Esophagus mucosa (tissue), 1 donor: ENCODE measurements at regions not wholly inside any gene's neighbourhood (a gene's known extent, or its start where the extent isn't known, plus 50 kb on each side); places are given as distances from the start of the nearest gene placed in this dataset.
"Not testable (repeated sequence)": the region's sequence is repeated elsewhere in the genome, so short reads cannot be mapped to it uniquely, and the experiment has no call there.

Source experiments
- ATAC-seq: fragments of 200-7000 bp; cut with Tn5 transposase; one replicate; pipeline ENCODE4 v1.9.1; 2020
- donor health status: DM: yes; HTN: yes; CAD: no.

- ATAC-seq: no peak
These were observed 438.0 kb upstream of the CDH20 start for GRCh38 chr18:60895181-60895580.

GRCh38 chr18:60898111-60898510, 435.1 kb upstream of the CDH20 start:
- no peak for ATAC-seq

- no peak for ATAC-seq
These were observed 427.5 kb upstream of the CDH20 start for GRCh38 chr18:60905699-60906098.

- no peak for ATAC-seq
These were observed 422.7 kb upstream of the CDH20 start for GRCh38 chr18:60910534-60910933.

GRCh38 chr18:60911504-60911903, 421.7 kb upstream of the CDH20 start:
- ATAC-seq: no peak

GRCh38 chr18:60915160-60915559, 418.1 kb upstream of the CDH20 start:
- no peak for ATAC-seq

GRCh38 chr18:60918862-60919261, 414.4 kb upstream of the CDH20 start:
- not testable (repeated sequence) for ATAC-seq

GRCh38 chr18:60925892-60926291, 407.3 kb upstream of the CDH20 start:
- ATAC-seq: no peak

- no peak for ATAC-seq
These were observed 403.3 kb upstream of the CDH20 start for GRCh38 chr18:60929966-60930365.

- ATAC-seq: no peak
These were observed 398.0 kb upstream of the CDH20 start for GRCh38 chr18:60935041-60935910.

- no peak for ATAC-seq
These were observed 397.1 kb upstream of the CDH20 start for GRCh38 chr18:60936101-60936500.

- no peak for ATAC-seq
These were observed 389.9 kb upstream of the CDH20 start for GRCh38 chr18:60943297-60943696.

GRCh38 chr18:60950634-60951033, 382.6 kb upstream of the CDH20 start:
- ATAC-seq: no peak

GRCh38 chr18:60951091-60951490, 382.1 kb upstream of the CDH20 start:
- ATAC-seq: no peak

GRCh38 chr18:60962625-60963024, 370.6 kb upstream of the CDH20 start:
- no peak for ATAC-seq

GRCh38 chr18:60965856-60966255, 367.4 kb upstream of the CDH20 start:
- ATAC-seq: no peak

GRCh38 chr18:60966876-60967275, 366.4 kb upstream of the CDH20 start:
- no peak for ATAC-seq

GRCh38 chr18:60975420-60975819, 357.8 kb upstream of the CDH20 start:
- no peak for ATAC-seq

- no peak for ATAC-seq
These were observed 356.3 kb upstream of the CDH20 start for GRCh38 chr18:60976976-60977375.

- no peak for ATAC-seq
These were observed 354.9 kb upstream of the CDH20 start for GRCh38 chr18:60978338-60978737.

- ATAC-seq: no peak
These were observed 352.7 kb upstream of the CDH20 start for GRCh38 chr18:60980422-60981005.

GRCh38 chr18:60981682-60982328, 351.4 kb upstream of the CDH20 start:
- no peak for ATAC-seq

GRCh38 chr18:60982329-60982695, 350.9 kb upstream of the CDH20 start:
- no peak for ATAC-seq

GRCh38 chr18:60982928-60983327, 350.3 kb upstream of the CDH20 start:
- ATAC-seq: no peak
